OCI-LY3 (cell line): ENCODE measurements at regions not wholly inside any gene's neighbourhood (a gene's known extent, or its start where the extent isn't known, plus 50 kb on each side); places are given as distances from the start of the nearest gene placed in this dataset.

ENCODE experiments used
- EZH2phosphoT487 ChIP-seq: fragments of 200-600 bp; shearing (Covaris generic); IDR thresholded peaks from 2 replicates; pipeline ENCODE4 v1.6.1; 2018; ENCODE audit warnings: antibody characterized with exemption, mixed run types, low read depth
- TF ChIP-seq, protein P1 (sequence below): fragments of 200-600, 300-600 bp; sonication (generic); IDR thresholded peaks from 2 replicates; pipeline ENCODE4 v1.5.1; 2014; ENCODE audit warnings: antibody characterized with exemption, low read length, low read depth

DNA sequence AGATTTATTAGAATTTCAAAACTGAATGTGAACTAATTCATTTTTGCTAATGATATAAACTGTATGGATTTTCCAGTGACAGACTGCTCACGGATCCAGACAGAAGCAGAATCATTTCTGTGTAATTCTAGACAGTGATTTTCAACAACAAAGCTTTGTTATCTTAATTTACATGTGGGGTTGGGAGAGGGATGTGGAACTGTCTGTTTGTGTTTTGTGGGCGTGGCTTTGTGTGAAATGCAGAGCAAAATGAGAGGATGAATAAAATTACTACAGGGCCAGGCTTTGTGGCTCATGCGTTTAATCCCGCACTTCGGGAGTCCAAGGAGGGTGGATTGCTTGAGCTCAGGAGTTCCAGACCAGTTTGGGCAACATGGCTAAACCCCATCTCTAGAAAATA is 834.7 kb downstream of the GALC start:
- TF ChIP-seq, protein P1, sequence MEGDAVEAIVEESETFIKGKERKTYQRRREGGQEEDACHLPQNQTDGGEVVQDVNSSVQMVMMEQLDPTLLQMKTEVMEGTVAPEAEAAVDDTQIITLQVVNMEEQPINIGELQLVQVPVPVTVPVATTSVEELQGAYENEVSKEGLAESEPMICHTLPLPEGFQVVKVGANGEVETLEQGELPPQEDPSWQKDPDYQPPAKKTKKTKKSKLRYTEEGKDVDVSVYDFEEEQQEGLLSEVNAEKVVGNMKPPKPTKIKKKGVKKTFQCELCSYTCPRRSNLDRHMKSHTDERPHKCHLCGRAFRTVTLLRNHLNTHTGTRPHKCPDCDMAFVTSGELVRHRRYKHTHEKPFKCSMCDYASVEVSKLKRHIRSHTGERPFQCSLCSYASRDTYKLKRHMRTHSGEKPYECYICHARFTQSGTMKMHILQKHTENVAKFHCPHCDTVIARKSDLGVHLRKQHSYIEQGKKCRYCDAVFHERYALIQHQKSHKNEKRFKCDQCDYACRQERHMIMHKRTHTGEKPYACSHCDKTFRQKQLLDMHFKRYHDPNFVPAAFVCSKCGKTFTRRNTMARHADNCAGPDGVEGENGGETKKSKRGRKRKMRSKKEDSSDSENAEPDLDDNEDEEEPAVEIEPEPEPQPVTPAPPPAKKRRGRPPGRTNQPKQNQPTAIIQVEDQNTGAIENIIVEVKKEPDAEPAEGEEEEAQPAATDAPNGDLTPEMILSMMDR = no peak
- TF ChIP-seq EZH2phosphoT487 = no peak
